GM12878 (cell line): ENCODE measurements at regions not wholly inside any gene's neighbourhood (a gene's known extent, or its start where the extent isn't known, plus 50 kb on each side); places are given as distances from the start of the nearest gene placed in this dataset.

ENCODE experiments used
- EP300 ChIP-seq, 2 experiments: fragments of 150-350 bp in 1 of 2; IDR thresholded peaks; 2 replicates each; pipeline ENCODE4 v1.6.1; 2011 to 2012; ENCODE audit warnings: low read depth in 2 of 2, low read length in 2 of 2, borderline replicate concordance in 1 of 2, improper control_type of control experiment in 1 of 2, inconsistent platforms in 1 of 2; ENCODE audit not compliant: control insufficient read depth in 1 of 2
- TF ChIP-seq, protein P1 (sequence below), 3 experiments: IDR thresholded peaks in 2 of 3; conservative IDR thresholded peaks in 1 of 3; 2 replicates each; pipeline ENCODE4 v1.5.1; 2011; ENCODE audit warnings: low read depth in 3 of 3, low read length in 3 of 3, mild to moderate bottlenecking in 3 of 3, control low read depth in 2 of 3, moderate library complexity in 2 of 3, inconsistent platforms in 1 of 3, mixed read lengths in 1 of 3; ENCODE audit not compliant: control insufficient read depth in 2 of 3, insufficient read depth in 1 of 3; ENCODE audit errors: extremely low read depth in 1 of 3

DNA sequence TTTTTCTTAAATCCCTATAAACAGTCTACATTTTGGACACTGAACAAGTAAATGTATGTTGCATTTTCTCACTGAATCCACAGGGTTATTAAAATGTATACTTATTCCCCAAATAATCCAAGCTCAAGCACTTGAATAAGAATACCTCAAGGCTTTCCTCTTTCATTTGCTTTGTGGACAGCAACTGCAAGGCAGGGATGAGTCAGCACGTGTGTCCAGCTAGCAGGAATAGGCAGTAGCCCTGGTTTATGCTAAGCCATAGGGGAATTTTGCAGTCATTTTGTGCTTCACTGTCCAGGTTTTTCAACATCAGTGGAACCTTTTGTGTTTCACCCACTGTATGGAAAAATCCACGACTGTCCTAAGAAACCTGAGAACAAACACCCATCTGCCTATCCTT lies 96.7 kb upstream of the KCNMB2 start:
- TF ChIP-seq EP300 (IDR thresholded peaks at IDR 0.05; ENCODE audit: borderline replicate concordance in 1 of 2, control insufficient read depth in 1 of 2, low read depth in 2 of 2, low read length in 2 of 2) = no peak
- TF ChIP-seq, protein P1, sequence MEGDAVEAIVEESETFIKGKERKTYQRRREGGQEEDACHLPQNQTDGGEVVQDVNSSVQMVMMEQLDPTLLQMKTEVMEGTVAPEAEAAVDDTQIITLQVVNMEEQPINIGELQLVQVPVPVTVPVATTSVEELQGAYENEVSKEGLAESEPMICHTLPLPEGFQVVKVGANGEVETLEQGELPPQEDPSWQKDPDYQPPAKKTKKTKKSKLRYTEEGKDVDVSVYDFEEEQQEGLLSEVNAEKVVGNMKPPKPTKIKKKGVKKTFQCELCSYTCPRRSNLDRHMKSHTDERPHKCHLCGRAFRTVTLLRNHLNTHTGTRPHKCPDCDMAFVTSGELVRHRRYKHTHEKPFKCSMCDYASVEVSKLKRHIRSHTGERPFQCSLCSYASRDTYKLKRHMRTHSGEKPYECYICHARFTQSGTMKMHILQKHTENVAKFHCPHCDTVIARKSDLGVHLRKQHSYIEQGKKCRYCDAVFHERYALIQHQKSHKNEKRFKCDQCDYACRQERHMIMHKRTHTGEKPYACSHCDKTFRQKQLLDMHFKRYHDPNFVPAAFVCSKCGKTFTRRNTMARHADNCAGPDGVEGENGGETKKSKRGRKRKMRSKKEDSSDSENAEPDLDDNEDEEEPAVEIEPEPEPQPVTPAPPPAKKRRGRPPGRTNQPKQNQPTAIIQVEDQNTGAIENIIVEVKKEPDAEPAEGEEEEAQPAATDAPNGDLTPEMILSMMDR (IDR thresholded peaks at IDR 0.05 in 2 of 3, conservative IDR thresholded peaks at IDR 0.05 in 1 of 3; ENCODE audit: control insufficient read depth in 2 of 3, extremely low read depth in 1 of 3, insufficient read depth in 1 of 3, low read depth in 3 of 3, low read length in 3 of 3) = no peak
